Suppressor macrophage (primary cell): ENCODE measurements at regions not wholly inside any gene's neighbourhood (a gene's known extent, or its start where the extent isn't known, plus 50 kb on each side); places are given as distances from the start of the nearest gene placed in this dataset.

Experiments used
- DNase-seq, 4 experiments: peaks; one replicate each; pipeline ENCODE4 v3.0.0-alpha.2; 2020 to 2022

DNA sequence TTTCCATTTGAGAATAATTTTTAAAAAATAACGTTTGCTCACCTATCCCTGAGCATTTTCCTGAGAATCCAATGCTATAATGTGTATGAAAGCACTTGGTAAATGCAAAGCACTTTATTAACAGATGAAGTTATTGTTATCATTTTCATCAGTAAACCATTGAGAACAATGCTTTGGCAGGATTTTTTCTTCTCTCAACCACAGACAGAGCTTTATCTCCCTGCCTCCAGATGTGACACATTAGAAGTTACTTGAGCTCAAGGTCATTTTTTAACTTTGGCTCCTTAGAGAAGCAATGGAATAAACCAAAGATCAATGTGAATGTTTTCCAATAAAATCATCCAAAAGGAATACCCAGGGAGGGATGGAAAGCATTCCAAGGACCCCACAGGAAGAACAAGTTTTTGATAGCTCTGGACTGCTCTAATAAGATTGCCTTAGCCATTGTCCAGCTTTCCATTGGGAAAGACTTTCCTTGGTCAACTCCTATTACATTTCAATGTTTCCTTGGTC lies 118.9 kb upstream of the NT5C1B start:
- no peak for DNase-seq

GRCh38 chr2:18706001-18706400 lies 116.6 kb upstream of the NT5C1B start:
- no peak for DNase-seq

GRCh38 chr2:18704276-18704675 lies 114.9 kb upstream of the NT5C1B start:
- no peak for DNase-seq

GRCh38 chr2:18703555-18703954 lies 114.2 kb upstream of the NT5C1B start:
- no peak for DNase-seq

- no peak for DNase-seq
Measured at GRCh38 chr2:18701981-18702380, 112.6 kb upstream of the NT5C1B start.

GRCh38 chr2:18701546-18701945 lies 112.2 kb upstream of the NT5C1B start:
- DNase-seq, result no peak

GRCh38 chr2:18690342-18690741 lies 101.0 kb upstream of the NT5C1B start:
- no peak for DNase-seq

DNA sequence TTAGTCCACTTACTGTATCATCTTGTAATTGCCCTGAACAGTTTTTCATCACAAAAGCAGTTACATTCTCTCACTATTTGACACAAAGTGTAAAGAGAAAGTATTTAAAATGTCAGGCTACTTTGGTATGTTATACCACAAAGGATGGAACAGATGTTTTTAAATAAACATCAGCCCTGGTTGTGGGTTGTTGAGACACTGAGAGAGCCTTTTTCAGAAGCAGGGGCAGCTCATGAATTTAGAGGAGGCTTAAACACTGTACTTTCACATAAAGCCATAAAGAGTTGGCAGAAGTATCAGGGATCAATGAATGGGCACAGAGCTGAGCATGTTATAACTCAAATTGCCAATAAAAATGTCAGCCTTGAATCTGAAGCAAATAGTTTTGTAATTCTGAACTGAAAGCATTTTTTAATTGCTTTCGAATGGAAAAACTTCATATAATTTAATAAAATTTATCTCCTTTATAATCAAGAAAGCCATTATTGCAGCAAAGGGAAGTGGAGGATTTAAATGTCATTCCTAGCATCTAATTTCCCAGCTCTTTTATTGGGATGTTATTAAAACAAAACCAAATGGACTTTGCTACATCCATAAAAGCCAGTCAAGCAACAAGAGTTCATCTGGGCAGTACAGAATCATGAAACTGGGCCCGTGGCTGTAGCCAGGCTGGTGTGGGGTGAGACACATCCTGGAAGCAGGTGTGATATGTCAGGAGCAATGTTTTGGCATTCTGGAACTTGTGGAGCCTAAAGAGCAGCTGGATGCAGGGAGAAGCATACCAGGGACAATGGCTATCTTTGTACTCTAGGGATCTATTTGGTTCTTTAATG lies 95.1 kb upstream of the NT5C1B start:
- no peak for DNase-seq

- no peak for DNase-seq
Measured at GRCh38 chr2:18682681-18683080, 93.3 kb upstream of the NT5C1B start.

DNA sequence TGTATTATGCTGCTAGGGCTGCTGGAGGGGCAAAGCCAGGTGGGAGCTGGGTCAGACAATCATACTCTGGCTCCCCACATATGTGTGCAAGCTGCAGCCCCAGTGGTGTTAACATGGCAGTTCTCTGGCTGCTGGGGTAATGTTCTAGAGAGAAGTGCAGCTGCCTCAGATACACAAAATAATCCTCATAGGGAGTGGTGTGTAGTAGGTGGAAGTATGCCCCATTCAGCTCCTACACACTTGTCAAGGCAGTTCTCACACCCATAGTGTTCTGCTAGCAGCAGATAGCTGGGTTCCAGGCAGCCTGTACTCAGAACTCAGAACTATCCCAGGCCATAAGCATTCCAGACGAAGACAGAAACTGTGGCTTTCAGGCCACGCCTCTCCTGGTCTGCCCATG lies 87.9 kb upstream of the NT5C1B start:
- no peak for DNase-seq

- DNase-seq, result no peak
Measured at GRCh38 chr2:18674309-18674708, 84.9 kb upstream of the NT5C1B start.

GRCh38 chr2:18671363-18671762 lies 82.0 kb upstream of the NT5C1B start:
- DNase-seq, result no peak

DNA sequence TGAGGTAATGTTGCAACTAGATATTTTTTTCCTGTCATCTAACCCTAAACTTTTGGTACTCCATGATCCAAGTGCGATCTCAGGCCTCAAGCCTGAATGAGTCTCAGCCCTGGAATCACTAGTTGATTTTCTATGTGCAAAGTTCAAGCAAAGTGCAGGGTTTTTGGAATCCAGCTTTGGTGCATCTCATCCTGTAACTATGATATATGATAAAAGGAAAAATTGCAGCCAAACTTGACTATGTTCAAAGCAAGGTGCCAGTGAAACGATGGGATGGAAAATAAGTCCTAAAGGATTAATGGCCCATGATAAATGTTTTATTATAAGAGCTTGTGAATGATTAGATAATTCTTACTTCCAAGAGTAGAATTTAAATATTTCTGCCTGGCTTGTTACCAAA lies 78.9 kb upstream of the NT5C1B start:
- DNase-seq, result no peak

DNA sequence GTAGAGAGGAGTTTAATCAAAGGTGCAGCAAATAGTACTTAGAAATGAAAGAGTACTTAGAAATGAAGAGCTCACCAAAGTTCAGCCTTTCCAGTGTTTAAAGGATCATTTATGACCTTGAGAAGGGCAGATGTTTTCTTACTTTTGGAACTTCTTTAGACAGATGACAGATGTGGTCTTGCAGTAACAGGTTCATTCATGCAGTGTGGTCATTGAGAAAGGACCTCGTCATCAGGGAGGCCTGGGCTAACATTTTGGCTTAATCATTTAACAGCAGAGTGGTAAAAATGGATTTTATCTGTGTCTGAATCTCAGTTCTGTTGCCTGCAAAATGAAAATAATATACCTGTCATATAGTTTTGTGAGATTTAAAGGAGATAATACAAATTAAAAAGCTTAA lies 75.1 kb upstream of the NT5C1B start:
- no peak for DNase-seq

- DNase-seq, result no peak
Measured at GRCh38 chr2:18663861-18664260, 74.5 kb upstream of the NT5C1B start.

- DNase-seq, result no peak
Measured at GRCh38 chr2:18662689-18663088, 73.3 kb upstream of the NT5C1B start.

GRCh38 chr2:18659915-18660314 lies 70.5 kb upstream of the NT5C1B start:
- no peak for DNase-seq

- DNase-seq, result no peak
Measured at GRCh38 chr2:18656048-18656447, 66.7 kb upstream of the NT5C1B start.

- no peak for DNase-seq
Measured at GRCh38 chr2:18651842-18652774, 62.7 kb upstream of the NT5C1B start.

- DNase-seq, result no peak
Measured at GRCh38 chr2:18650221-18650620, 60.9 kb upstream of the NT5C1B start.

- no peak for DNase-seq
Measured at GRCh38 chr2:18649502-18650135, 60.2 kb upstream of the NT5C1B start.

DNA sequence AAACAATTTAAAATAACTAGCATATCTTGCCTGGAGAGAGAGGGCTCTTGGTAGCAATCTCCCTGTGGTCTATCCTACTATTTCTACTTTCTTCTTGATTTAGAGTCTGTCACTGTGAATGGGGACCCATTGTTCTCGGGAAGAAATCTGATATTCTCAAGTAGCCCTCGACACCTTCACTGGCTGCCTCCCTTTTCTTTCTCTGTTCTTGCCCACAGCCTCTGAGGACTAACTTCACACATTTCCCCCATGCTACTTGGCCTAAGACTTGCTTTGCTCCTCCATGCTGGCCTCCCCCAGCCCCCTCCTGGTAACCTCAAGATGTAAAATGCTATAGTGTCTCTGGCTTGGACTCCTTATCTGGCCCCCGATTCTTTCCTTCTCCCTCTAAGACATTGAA lies 58.8 kb upstream of the NT5C1B start:
- DNase-seq, result no peak

GRCh38 chr2:18647731-18648130 lies 58.4 kb upstream of the NT5C1B start:
- no peak for DNase-seq
